ENCODE measurements at regions not wholly inside any gene's neighbourhood (a gene's known extent, or its start where the extent isn't known, plus 50 kb on each side); places are given as distances from the start of the nearest gene placed in this dataset.

- Histone ChIP-seq H3K27ac (no peak overlapping the region), H3K9me3 (no peaks in the 10 kb centered on the region), H3K4me3 (no peak overlapping the region), H3K27me3 (no peaks in the 10 kb centered on the region), H3K4me1 (peaks cover 0 to 25% of the 10 kb centered on the region in 2 donors), H3K36me3 (no peaks in the 10 kb centered on the region)
- no peak for TF ChIP-seq CTCF (IDR thresholded peaks at IDR 0.05)
- DNase-seq (ENCODE audit: low spot score), result no peak
Observed at GRCh38 chr3:139286825-139287224, 57.0 kb upstream of the MRPS22 start.

GRCh38 chr3:139287557-139287956 lies 56.3 kb upstream of the MRPS22 start:
- Histone ChIP-seq H3K9me3 (no peaks in the 10 kb centered on the region), H3K36me3 (no peaks in the 10 kb centered on the region), H3K4me3 (no peak overlapping the region), H3K4me1 (peaks cover 0 to 25% of the 10 kb centered on the region in 2 donors), H3K27ac (no peak overlapping the region), H3K27me3 (no peaks in the 10 kb centered on the region)
- DNase-seq (ENCODE audit: low spot score), result no peak
- TF ChIP-seq CTCF (IDR thresholded peaks at IDR 0.05), result no peak

- DNase-seq (ENCODE audit: low spot score), result no peak
- H3K4me1 ChIP-seq, result peaks cover 0 to 25% of the 10 kb centered on the region in 2 donors
- H3K36me3 ChIP-seq, result no peaks in the 10 kb centered on the region
- no peak overlapping the region for H3K4me3 ChIP-seq
- H3K27me3 ChIP-seq, result no peaks in the 10 kb centered on the region
- no peak overlapping the region for H3K27ac ChIP-seq
- H3K9me3 ChIP-seq, result no peaks in the 10 kb centered on the region
- TF ChIP-seq CTCF (IDR thresholded peaks at IDR 0.05), result no peak
Observed at GRCh38 chr3:139288266-139288821, 55.5 kb upstream of the MRPS22 start.

- H3K27ac ChIP-seq, result no peak overlapping the region
- no peak for DNase-seq (ENCODE audit: low spot score)
- no peaks in the 10 kb centered on the region for H3K9me3 ChIP-seq
- peaks cover 0 to 25% of the 10 kb centered on the region in 2 donors for H3K4me1 ChIP-seq
- no peak overlapping the region for H3K4me3 ChIP-seq
- no peaks in the 10 kb centered on the region for H3K27me3 ChIP-seq
- H3K36me3 ChIP-seq, result no peaks in the 10 kb centered on the region
- no peak for TF ChIP-seq CTCF (IDR thresholded peaks at IDR 0.05)
Observed at GRCh38 chr3:139289860-139290524, 53.8 kb upstream of the MRPS22 start.

- H3K27ac ChIP-seq, result no peak overlapping the region
Observed at GRCh38 chr3:139291276-139292051, 52.4 kb upstream of the MRPS22 start.

More at GRCh38 chr3:139291276-139292051, 52.4 kb upstream of the MRPS22 start:
- Histone ChIP-seq H3K27me3 (no peaks in the 10 kb centered on the region), H3K4me1 (peaks cover 0 to 23% of the 10 kb centered on the region in 2 donors), H3K9me3 (no peaks in the 10 kb centered on the region), H3K36me3 (no peaks in the 10 kb centered on the region), H3K4me3 (no peak overlapping the region)
- TF ChIP-seq CTCF (IDR thresholded peaks at IDR 0.05), result no peak
- DNase-seq (ENCODE audit: low spot score), result no peak
